Liver (tissue), 3 donors: ENCODE measurements at regions not wholly inside any gene's neighbourhood (a gene's known extent, or its start where the extent isn't known, plus 50 kb on each side); places are given as distances from the start of the nearest gene placed in this dataset.

Source experiments
- EGR1 ChIP-seq, 2 donors: IDR thresholded peaks; 2 replicates each; pipeline ENCODE4 v1.6.1; 2016 to 2018; ENCODE audit warnings: antibody characterized with exemption in 2 of 2, low read depth in 2 of 2
- FOXA1 ChIP-seq: IDR thresholded peaks from 2 replicates; pipeline ENCODE4 v1.6.1; 2016; ENCODE audit warnings: antibody characterized with exemption
- GABPA ChIP-seq, 2 donors: IDR thresholded peaks in 1 of 2; conservative IDR thresholded peaks in 1 of 2; 2 replicates each; pipeline ENCODE4 v1.6.1; 2016; ENCODE audit warnings: antibody characterized with exemption in 2 of 2, mild to moderate bottlenecking in 1 of 2, moderate library complexity in 1 of 2
- HNF4G ChIP-seq: IDR thresholded peaks from 2 replicates; pipeline ENCODE4 v1.6.1; 2016; ENCODE audit warnings: antibody characterized with exemption
- JUND ChIP-seq, 2 donors: IDR thresholded peaks; 2 replicates each; pipeline ENCODE4 v1.6.1; 2016; ENCODE audit warnings: antibody characterized with exemption in 2 of 2
- NR2F2 ChIP-seq: IDR thresholded peaks from 2 replicates; pipeline ENCODE4 v1.6.1; 2016; ENCODE audit warnings: antibody characterized with exemption
- RAD21 ChIP-seq, 2 donors: IDR thresholded peaks; 2 replicates each; pipeline ENCODE4 v1.6.1; 2016; ENCODE audit warnings: antibody characterized with exemption in 2 of 2, mild to moderate bottlenecking in 2 of 2
- SP1 ChIP-seq: IDR thresholded peaks from 2 replicates; pipeline ENCODE4 v1.6.1; 2018; ENCODE audit warnings: antibody characterized with exemption, mild to moderate bottlenecking
- TAF1 ChIP-seq: conservative IDR thresholded peaks from 2 replicates; pipeline ENCODE4 v1.6.1; 2016; ENCODE audit warnings: antibody characterized with exemption, mild to moderate bottlenecking
- YY1 ChIP-seq: IDR thresholded peaks from 2 replicates; pipeline ENCODE4 v1.6.1; 2016; ENCODE audit warnings: antibody characterized with exemption, mild to moderate bottlenecking
- TF ChIP-seq, protein P1 (sequence below): IDR thresholded peaks from 2 replicates; pipeline ENCODE4 v1.6.1; 2016; ENCODE audit warnings: antibody characterized with exemption, mild to moderate bottlenecking
- TF ChIP-seq, protein P2 (sequence below): IDR thresholded peaks from 2 replicates; pipeline ENCODE4 v1.6.1; 2016; ENCODE audit warnings: antibody characterized with exemption
- TF ChIP-seq, protein P3 (sequence below): fragments of 150-350 bp; IDR thresholded peaks from 2 replicates; pipeline ENCODE4 v1.5.1; 2017; ENCODE audit warnings: improper control_type of control experiment, low read depth, low read length; ENCODE audit not compliant: missing input control
- TF ChIP-seq, protein P4 (sequence below): IDR thresholded peaks from 2 replicates; pipeline ENCODE4 v1.6.1; 2016; ENCODE audit warnings: antibody characterized with exemption
- donor health status: healthy.
- donor health status: healthy.

DNA sequence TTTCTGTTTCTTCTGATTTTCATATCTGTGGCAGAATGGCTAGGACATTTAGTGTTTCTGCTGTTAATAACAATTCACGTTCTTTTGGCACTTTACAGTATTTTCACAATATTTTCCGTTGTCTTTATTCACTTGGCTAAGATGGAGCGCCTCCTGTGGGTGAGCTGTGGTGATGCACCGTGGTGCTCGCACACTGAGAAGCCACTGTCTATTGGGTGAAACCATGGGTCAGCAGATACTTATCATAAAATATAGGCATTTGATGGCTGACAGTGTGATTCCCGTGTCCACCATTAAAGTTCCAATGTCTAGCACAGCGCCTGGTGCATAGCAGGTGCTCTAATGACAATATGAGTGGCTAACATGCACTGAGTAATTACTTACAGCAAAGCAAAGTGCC is 141.8 kb downstream of the VRK1 start:
- TF ChIP-seq, protein P1, sequence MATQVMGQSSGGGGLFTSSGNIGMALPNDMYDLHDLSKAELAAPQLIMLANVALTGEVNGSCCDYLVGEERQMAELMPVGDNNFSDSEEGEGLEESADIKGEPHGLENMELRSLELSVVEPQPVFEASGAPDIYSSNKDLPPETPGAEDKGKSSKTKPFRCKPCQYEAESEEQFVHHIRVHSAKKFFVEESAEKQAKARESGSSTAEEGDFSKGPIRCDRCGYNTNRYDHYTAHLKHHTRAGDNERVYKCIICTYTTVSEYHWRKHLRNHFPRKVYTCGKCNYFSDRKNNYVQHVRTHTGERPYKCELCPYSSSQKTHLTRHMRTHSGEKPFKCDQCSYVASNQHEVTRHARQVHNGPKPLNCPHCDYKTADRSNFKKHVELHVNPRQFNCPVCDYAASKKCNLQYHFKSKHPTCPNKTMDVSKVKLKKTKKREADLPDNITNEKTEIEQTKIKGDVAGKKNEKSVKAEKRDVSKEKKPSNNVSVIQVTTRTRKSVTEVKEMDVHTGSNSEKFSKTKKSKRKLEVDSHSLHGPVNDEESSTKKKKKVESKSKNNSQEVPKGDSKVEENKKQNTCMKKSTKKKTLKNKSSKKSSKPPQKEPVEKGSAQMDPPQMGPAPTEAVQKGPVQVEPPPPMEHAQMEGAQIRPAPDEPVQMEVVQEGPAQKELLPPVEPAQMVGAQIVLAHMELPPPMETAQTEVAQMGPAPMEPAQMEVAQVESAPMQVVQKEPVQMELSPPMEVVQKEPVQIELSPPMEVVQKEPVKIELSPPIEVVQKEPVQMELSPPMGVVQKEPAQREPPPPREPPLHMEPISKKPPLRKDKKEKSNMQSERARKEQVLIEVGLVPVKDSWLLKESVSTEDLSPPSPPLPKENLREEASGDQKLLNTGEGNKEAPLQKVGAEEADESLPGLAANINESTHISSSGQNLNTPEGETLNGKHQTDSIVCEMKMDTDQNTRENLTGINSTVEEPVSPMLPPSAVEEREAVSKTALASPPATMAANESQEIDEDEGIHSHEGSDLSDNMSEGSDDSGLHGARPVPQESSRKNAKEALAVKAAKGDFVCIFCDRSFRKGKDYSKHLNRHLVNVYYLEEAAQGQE = no peak
- TF ChIP-seq HNF4G (no peak), TAF1 (no peak), RAD21 (IDR thresholded peaks at IDR 0.05) (no peak), JUND (IDR thresholded peaks at IDR 0.05) (no peak), EGR1 (IDR thresholded peaks at IDR 0.05; ENCODE audit: low read depth in 2 of 2) (no peak), YY1 (no peak), GABPA (IDR thresholded peaks at IDR 0.05 in 1 of 2, conservative IDR thresholded peaks at IDR 0.05 in 1 of 2) (no peak), FOXA1 (no peak), SP1 (no peak), NR2F2 (no peak)
- TF ChIP-seq, protein P2, sequence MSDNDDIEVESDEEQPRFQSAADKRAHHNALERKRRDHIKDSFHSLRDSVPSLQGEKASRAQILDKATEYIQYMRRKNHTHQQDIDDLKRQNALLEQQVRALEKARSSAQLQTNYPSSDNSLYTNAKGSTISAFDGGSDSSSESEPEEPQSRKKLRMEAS = no peak
- TF ChIP-seq, protein P3, sequence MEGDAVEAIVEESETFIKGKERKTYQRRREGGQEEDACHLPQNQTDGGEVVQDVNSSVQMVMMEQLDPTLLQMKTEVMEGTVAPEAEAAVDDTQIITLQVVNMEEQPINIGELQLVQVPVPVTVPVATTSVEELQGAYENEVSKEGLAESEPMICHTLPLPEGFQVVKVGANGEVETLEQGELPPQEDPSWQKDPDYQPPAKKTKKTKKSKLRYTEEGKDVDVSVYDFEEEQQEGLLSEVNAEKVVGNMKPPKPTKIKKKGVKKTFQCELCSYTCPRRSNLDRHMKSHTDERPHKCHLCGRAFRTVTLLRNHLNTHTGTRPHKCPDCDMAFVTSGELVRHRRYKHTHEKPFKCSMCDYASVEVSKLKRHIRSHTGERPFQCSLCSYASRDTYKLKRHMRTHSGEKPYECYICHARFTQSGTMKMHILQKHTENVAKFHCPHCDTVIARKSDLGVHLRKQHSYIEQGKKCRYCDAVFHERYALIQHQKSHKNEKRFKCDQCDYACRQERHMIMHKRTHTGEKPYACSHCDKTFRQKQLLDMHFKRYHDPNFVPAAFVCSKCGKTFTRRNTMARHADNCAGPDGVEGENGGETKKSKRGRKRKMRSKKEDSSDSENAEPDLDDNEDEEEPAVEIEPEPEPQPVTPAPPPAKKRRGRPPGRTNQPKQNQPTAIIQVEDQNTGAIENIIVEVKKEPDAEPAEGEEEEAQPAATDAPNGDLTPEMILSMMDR = no peak
- TF ChIP-seq, protein P4, sequence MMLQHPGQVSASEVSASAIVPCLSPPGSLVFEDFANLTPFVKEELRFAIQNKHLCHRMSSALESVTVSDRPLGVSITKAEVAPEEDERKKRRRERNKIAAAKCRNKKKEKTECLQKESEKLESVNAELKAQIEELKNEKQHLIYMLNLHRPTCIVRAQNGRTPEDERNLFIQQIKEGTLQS = no peak
